HG03460 (cell line): ENCODE measurements at regions not wholly inside any gene's neighbourhood (a gene's known extent, or its start where the extent isn't known, plus 50 kb on each side); places are given as distances from the start of the nearest gene placed in this dataset.
"Not testable (repeated sequence)": the region's sequence is repeated elsewhere in the genome, so short reads cannot be mapped to it uniquely, and the experiment has no call there.

ENCODE experiments used
- ATAC-seq: cut with Tn5 transposase; IDR thresholded peaks from one replicate; pipeline ENCODE4 v1.9.1; 2021; ENCODE audit not compliant: unreplicated experiment

DNA sequence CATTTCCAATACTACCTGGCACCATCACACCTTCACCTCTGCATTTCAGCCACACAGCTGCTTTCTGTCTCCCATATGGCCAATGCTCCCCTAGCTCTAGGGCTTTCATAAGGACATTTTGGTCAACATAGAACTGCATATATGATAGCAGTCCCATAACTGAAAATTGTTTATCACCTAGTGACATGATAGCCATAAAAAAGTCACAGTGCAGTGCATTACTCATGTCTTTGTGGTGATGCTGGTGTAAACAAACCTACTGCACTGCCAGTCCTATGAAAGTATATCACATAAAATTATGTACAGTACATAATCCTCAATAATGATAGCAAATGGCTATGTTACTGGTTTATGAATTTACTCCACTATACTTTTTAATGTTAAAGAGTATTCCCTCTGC is 221.0 kb downstream of the NAF1 start:
- ATAC-seq = no peak

DNA sequence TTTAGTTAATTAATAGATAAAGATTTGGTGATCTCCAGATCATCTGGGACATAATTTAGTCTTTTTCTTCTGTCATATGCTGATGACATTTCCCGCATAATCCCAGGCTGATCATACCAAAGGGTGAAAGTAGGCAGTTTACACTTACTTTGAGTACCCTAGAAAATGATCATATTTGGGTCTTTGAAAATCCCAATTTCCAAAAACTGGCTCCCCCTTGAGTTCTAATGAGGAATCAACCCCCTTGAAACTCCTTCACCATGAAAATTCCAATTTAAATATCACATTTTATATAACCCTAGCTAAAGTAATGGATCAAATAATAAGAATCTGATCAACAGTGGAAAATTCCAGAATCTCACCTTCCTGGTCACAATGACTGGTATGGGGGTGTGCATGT is 223.4 kb downstream of the NAF1 start:
- no peak for ATAC-seq

DNA sequence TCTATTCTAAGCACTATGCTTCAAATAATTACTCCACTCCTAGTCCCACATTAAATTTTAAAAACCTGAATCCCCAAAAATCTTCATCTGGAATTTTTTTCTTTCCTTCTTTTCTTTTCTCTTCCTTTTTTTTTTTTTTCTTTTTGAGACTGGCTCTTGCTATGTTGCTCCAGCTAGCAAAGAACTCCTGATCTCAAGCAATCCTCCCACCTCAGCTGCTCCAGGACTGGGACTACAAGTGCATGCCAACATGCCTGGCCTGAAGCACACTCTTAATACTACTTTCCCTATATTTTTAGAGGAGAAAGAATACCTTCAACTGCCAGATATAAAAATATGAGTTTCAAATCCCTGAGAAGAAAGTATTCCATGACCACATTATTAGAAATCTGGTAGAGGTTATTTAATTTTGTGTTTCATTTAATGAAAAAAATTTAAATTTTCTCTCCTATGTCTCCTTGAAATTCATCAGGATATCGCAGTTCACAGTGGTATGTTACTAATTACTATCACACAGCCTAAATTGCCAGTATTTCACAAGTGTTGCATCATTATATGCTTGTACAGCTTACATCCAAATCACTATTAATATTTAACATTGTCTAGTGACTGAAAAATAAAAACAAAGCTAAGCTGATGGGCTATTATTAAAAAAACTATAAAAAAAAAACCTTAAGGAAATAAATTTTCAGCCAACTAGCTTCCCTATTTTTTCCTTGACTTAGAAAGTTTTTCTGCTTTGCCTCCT is 227.8 kb downstream of the NAF1 start:
- ATAC-seq = no peak

DNA sequence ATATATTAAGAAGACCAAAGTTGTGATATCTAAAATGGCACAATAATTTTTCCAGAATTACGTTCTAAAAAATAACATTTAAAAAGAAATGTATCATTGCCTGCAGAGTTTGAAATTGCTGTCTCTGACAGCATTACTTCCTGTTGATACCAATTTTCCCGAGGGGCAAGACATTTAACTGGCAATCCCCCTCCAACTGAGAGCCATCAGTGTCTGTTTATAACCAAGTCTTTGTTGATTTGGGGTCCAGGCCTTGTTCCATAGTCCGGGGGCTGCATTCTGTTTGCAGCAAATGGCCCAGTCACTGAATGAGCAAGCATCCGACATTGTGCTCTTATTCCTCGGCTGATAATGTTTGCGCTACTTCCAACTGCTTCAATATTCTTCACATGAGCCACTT is 231.5 kb downstream of the NAF1 start:
- no peak for ATAC-seq

DNA sequence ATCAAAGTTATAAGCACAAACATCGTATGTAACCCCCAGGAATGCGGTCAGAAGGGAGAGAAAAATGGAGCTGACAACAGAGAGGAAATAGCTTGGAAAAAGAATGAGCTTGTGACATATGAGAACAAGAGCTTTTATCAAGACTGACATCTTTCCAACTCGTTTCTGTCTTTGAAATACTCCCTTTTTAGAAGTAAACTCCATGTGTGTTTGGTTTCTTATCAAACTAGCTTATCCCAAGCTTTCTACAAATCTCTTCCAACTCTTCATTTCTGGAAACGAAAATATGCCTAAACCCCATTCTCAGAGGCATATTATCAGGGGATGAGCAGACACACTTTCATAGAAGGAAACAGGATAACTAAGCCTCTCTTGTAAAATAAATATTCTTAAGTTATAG is 235.4 kb downstream of the NAF1 start:
- ATAC-seq = no peak

DNA sequence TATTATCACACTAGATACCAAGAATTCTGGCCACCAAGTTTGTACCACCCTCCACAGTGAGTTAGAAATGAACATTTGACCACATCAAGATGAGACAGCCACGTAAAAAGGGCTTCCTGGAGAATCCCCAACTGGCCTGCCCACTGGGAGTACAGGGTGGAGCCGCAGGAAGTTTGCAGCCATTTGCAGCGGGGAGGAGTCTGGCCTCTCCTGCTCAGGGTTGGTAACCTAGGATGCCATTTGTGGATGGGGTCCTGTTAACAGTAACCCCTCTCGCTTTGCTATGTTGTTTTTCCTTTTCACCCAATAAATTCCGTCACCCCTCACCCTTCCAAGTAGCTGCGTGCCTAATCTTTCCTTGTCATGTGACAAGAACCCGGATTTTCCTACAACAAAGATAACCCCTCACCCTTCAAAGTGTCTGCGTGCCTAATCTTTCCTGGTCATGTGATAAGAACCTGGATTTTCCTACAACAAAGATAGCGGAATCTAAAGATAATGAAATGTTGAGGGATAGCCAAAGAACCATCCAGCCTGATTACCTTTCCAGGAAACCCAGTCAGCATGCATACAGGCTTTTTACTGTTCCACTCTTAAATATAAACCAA is 245.4 kb downstream of the NAF1 start:
- no peak for ATAC-seq

DNA sequence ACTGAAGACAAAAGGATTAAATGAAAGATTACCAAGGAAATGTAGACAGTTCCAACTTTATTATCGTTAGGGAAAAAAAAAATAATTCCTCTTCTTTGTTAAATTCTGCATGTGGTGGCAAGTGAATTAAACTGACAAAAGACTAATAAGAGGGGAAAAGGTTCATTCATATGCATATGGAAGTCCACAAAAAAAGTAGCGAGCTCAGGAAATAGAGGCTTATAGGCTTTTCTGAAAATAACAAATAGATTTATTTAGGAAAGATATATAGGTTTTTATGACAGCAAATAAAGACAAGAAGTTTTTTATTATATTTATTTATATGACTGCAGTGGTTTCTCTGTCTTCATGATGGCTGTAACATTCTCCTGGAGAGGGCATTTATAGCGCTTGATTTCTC is 246.0 kb downstream of the NAF1 start:
- no peak for ATAC-seq

DNA sequence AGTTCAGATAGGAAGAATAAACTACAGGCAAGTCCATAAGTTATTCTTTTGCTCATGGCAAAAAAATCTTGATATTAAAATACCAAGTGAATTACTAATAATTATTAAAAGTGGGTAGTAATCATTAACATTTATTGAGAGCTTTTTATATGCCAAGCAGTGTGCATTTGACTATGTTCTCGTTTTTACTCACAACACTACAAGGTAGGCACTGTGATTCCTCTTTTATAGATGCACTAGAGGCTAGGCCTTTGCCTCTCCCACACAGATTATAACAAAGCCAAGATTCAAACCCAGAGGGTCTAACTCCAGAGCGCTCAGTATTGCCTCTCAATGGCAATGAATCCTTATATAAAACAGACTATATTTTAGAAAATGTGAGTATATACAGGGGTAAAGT is 254.2 kb downstream of the NAF1 start:
- no peak for ATAC-seq

DNA sequence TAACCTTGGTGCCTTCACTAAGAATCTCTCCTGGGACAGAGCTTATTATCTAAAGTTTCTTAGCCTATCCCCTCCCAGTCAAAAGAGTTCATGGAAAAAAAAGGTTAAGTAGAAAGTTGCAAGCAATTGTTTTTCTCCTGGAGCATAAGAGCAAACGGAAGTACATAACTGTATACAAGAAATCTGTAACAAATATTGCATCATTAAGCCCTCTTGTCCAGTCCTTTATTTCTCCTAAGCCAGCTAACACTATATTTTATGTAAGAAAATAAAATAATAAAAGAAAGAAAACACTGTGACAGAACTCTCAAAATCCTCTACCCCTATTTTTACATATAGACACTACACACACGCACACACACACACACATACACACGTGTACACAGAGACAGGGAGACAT is 255.3 kb downstream of the NAF1 start:
- no peak for ATAC-seq

DNA sequence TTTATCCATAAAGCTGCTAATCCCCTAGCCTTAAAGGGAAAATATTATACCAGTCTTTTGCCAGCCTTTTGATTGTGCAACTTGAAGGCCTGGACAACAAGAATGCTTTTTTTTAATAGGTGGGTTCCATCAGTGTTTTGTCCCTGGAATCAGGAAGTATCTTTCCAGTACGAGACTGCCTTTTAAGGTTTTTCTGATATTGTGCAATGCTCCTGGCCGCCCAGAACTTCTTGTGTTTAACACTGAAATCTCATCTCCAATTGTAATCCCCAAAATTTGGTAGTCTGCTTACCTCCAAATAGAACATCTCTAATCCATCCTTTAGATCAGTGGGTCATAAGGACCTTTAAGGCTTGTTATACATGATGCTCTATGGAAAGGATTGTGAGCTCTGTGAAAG is 256.7 kb downstream of the NAF1 start:
- ATAC-seq = no peak

DNA sequence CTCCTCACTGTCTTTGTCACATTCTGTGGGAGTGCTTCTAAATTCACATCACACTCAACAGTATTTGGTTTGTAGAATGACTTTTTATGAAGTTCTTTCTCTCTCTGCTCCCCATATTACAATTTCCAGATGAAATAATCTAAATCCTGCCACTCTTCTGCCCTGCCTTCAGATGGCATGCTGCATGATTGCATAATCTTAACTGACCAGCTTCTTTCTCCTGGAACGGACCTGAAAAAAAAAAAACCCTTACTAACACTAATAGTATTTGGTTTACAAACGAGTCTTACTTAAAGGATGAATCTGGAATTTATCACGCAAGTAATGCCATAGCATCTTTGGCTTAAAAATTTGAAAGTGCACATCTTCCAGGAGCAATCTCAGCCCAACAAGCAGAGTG is 272.3 kb downstream of the NAF1 start:
- ATAC-seq = no peak

DNA sequence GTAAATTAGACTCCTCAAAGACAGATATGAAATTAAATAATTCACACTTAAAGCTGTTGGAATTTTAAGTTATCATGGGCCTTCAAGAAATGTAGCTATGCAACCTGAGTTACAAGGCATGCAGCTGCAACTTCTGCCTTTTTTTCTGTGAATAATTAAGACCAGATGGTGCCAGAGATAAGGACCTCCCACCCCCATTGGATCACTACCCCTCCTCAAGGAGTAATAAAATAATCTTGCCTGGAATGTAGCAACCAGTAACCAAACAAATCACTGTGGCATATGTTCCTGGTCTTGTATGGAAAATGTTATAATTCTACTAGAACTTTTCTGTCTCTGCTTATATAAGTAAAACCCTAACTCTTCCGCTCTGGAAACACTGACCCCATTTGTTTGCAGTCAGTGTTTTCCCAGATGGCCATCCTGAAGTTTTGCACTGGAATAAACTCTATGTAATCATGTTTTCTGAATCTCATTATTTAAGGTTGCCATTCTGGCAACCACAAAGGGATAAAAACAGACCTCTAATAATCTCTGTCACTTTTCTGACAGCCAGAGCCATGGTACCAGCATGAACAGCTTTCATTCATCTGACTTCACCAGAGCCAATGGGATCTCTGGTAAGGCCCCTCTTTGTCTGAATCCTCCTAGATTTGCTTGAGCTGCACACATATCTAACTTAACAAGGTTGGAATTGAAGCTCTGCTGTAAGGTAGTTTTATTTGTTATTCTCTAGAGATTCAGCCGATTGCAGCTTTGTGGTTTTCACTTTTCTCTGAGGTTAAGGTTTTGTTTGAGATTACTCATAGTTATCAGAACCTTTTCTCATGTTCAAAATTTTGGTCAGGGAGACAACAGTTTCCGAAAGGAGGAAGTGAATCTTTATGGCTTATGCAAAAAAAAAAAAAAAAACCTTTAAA is 274.6 kb downstream of the NAF1 start:
- peak; percentile 98 for ATAC-seq

DNA sequence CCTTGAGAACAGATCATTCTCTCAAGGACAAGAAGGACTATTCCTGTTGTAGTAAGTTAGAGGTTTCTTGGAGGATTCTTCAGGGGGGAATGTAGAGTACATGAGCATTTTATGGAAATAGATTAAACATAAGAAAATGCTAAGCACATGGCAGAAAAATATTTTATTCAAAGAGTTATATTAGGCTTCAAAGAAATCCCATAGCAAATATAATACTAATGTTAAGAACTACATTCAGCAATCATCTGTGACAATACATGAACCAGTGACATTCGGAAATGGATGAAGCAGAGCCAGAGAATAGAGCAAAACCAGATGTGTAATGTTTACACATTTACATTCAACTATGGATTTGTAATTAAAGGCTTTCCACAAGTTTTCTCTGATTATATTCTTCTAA is 288.6 kb downstream of the NAF1 start:
- ATAC-seq = no peak

DNA sequence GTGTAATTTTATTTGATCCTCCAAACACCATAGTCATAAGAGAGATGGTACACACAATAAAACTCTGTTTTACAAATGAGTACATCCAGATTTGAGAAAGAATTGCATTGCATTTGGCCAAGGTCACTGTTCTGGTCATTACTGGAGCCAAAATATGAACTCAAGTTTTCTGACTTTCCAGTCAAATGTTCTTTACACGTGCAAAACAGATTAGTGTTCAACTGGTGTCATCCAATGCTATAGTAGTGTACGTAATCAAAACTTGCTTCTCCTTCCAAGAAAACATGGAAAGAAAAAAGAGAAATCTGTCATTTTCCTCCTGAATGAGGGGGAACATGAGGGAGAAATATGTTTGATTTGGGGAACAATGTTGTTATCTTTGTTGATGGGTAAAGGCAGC is 291.9 kb downstream of the NAF1 start:
- ATAC-seq = no peak

DNA sequence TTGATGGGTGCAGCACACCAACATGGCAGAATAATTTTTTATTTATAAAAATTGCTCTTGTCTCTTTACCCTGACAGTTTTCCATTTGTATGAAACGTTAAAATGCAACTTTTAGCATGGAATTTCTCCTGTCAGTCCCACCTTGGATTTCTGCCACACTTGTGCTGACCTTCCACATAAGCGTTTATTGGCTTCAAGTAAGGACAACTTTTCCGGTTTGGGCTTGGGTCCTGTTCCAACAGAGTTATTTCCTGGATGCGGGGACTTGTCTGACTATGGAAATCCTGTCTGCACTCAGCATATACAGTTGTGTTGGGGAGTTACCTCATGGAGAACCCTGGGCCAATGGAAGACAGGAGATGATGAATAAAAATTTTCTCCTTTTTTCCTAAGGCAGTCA is 294.7 kb downstream of the NAF1 start:
- ATAC-seq = no peak

DNA sequence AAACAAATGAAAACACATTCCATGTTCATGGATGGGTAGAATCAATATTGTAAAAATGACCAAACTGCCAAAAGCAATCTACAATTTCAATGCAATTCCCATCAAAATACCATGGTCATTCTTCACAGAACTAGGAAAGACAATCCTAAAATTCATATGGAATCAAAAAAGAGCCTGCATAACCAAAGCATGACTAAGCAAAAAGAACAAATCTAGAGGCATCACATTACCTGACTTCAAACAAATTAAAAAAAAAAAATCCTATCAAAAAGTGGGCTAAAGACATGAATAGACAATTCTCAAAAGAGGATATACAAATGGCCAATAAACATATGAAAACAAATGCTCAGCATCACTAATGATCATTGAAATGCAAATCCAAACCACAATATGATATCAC is 297.5 kb downstream of the NAF1 start:
- ATAC-seq = no peak

DNA sequence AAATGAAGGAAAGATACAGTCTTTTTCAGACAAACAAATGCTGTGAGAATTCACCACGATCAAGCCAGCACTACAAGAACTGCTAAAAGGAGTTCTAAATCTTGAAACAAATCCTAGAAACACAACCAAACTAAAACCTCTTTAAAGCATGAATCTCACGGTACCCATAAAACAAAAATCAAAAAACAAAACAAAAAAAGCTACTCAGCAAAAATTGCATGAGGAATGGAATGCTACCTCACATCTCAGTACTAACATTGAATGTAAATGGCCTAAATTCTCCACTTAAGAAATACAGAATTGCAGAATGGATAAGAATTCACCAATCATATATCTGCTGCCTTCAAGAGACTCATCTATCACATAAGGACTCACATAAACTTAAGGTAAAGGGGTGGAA is 300.1 kb downstream of the NAF1 start:
- ATAC-seq = no peak

DNA sequence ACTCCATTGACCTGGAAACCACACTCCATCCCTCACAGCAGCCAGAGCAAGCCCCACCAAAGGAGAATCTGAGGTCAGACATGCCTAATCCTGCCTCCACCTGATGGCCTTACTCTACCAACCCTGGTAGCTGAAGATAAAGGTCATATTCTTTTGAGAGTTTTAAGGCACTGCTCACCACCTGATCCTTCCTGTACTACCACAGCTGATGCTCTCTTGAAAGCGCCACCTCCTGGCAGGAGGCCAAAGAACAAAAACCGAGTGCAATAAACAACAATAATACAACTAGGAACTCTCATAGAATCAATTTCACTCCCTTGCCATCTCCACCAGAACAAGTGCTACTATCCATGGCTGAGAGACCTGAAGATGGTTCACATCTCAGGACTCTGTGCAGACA is 301.6 kb downstream of the NAF1 start:
- no peak for ATAC-seq

DNA sequence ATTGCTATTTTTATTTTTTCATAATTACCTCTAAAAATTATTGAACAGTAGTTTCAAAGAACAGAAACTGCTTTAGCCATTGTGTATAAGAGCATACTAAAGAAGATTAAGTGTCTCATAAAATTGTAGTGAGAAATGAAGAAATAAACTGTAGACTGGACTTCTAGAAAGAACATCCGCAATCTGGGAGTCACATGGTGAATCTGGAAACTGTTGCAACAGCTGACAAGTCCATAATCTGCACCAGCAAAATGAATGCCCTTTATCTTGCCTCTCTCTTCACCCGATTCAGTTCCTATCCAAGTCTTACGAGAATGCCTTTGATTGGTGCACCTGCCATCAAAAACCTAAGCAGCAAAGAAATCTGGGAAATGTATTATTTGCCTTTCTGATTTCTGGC is 312.9 kb downstream of the NAF1 start:
- ATAC-seq = no peak

DNA sequence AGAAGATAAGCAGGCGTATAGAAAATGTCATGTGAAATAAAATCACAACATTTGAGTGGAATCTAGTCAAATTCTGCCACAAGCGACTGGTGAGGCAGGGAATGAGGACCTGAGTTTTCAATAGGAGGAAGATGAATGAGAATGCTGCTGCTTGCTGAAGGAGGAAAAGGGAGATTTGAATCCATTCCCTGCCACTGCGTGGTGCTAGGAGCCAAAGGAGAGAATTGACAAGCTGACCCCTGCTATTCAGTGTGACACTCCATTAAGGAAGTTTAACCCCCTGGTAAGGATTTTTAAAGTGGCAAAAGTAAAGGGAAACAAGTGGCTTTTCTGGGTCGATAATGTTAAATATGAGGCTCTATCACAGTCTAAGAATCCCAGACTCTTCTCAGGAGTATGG is 314.0 kb downstream of the NAF1 start:
- no peak for ATAC-seq

DNA sequence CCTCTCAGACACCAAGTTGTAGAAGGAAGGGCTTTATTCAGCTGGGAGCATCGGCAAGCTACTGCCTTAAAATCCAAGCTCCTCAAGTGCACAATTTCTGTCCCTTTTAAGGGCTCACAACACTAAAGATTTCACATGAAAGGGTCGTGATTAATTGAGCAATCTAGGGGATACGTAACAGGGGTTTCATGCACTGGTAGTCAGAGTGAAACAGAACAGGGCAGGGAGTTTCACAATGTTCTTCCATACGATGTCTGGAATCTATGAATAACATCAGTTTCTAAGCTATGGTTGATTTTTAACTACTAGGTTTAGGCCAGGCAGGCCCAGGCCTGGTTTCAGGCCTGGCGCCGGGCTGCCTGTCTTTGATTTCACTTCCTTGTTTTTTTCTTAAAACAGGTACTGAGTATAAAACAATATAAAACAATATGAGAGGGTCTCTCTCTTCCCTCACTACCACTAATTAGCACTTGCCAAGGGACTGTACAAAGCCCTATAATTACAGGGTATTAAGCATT is 315.4 kb downstream of the NAF1 start:
- ATAC-seq = not testable (repeated sequence)

DNA sequence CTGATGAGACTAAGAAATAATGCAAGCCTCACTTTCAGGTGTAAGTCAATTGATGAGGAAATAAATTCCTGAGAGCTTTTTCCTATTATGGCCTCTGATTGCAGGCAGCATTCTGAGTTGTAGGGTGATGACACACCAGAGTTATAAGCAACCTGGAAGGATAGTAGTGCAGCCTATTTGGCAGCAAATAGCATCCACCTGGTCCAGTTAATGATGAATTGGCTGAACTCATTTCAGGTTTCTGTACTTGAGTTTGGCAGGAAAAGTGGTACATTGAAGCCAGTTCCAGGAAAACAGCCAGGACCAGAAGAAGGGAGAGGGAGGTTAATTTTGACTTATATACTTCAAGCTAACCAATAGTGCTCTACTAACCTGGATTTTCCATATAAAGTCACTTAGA is 316.8 kb downstream of the NAF1 start:
- no peak for ATAC-seq
